HL-60 (cell line): ENCODE measurements at regions not wholly inside any gene's neighbourhood (a gene's known extent, or its start where the extent isn't known, plus 50 kb on each side); places are given as distances from the start of the nearest gene placed in this dataset.

Experiments
- DNase-seq, 2 experiments: peaks; one replicate each; pipeline ENCODE4 v3.0.0-alpha.2; 2010 to 2020; ENCODE audit warnings: low read depth in 1 of 2, low spot score in 1 of 2
- H3K27ac ChIP-seq: fragments of 250-450 bp; sonication (Bioruptor Pico); replicated peaks from 2 replicates; pipeline ENCODE4 v1.5.1; 2020; ENCODE audit warnings: mild to moderate bottlenecking, moderate library complexity
- H3K27me3 ChIP-seq: fragments of 250-450 bp; sonication (Bioruptor Pico); 2 replicates; pipeline ENCODE4 v1.5.1; 2021; ENCODE audit warnings: mild to moderate bottlenecking, moderate library complexity; ENCODE audit not compliant: insufficient read depth, poor library complexity, severe bottlenecking
- H3K4me3 ChIP-seq: replicated peaks from 2 replicates; pipeline ENCODE4 v1.5.1; 2011; ENCODE audit warnings: mild to moderate bottlenecking, control low read depth, low read length; ENCODE audit not compliant: insufficient read depth
- GABPA ChIP-seq: IDR thresholded peaks from 2 replicates; pipeline ENCODE4 v1.6.1; 2012; ENCODE audit warnings: low read depth
- POLR2AphosphoS5 ChIP-seq: IDR thresholded peaks from 2 replicates; pipeline ENCODE4 v1.6.1; 2012; ENCODE audit warnings: low read depth
- SPI1 ChIP-seq: IDR thresholded peaks from 2 replicates; pipeline ENCODE4 v1.6.1; 2012; ENCODE audit warnings: low read depth, mild to moderate bottlenecking, borderline replicate concordance
- TF ChIP-seq, protein P1 (sequence below): IDR thresholded peaks from one replicate; pipeline ENCODE4 v1.5.1; 2011; ENCODE audit warnings: low read length, control low read depth, inconsistent platforms; ENCODE audit not compliant: insufficient read depth
- TF ChIP-seq, protein P2 (sequence below): IDR thresholded peaks from 2 replicates; pipeline ENCODE4 v1.6.1; 2012; ENCODE audit warnings: low read depth; ENCODE audit not compliant: insufficient replicate concordance

DNA sequence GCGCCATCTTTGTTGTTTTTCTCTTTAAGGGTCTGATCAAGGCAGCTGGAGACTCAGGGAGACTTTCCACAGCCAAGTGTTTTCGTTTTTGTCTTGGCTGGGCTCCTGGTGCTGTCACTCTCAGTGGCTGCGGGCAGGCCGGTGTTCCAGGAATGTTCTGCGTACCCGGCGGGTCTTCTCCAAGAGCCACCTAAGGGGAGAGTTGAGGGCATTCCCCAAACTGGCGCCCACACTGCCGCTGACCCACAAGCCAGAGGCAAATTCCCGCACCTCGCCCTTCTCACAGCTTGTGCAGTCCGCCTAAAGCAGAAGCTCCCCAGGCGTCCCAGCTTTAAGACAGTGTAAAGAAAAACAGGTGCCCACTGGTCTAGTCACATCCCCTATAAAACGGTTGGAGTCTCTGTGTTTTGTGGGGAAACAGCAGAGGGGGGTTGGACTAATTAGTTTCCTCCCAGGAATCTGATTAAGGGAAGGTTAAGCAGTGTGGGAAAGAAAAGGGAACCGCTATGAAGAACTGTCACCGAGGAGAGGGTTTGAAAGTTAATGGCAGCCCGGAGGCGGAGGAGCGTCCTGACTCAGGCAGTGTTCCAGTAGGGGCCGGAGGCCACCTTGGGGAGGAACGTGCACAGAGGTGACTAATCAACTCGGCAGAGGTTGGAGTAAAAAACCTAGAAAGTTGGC is 224.5 kb downstream of the SLC4A3 start:
- Histone ChIP-seq H3K27me3 (no peaks in the 10 kb centered on the region), H3K27ac (no peak overlapping the region), H3K4me3 (no peak overlapping the region)
- TF ChIP-seq POLR2AphosphoS5: no peak
- TF ChIP-seq, protein P1, sequence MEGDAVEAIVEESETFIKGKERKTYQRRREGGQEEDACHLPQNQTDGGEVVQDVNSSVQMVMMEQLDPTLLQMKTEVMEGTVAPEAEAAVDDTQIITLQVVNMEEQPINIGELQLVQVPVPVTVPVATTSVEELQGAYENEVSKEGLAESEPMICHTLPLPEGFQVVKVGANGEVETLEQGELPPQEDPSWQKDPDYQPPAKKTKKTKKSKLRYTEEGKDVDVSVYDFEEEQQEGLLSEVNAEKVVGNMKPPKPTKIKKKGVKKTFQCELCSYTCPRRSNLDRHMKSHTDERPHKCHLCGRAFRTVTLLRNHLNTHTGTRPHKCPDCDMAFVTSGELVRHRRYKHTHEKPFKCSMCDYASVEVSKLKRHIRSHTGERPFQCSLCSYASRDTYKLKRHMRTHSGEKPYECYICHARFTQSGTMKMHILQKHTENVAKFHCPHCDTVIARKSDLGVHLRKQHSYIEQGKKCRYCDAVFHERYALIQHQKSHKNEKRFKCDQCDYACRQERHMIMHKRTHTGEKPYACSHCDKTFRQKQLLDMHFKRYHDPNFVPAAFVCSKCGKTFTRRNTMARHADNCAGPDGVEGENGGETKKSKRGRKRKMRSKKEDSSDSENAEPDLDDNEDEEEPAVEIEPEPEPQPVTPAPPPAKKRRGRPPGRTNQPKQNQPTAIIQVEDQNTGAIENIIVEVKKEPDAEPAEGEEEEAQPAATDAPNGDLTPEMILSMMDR: no peak
- DNase-seq: no peak

DNA sequence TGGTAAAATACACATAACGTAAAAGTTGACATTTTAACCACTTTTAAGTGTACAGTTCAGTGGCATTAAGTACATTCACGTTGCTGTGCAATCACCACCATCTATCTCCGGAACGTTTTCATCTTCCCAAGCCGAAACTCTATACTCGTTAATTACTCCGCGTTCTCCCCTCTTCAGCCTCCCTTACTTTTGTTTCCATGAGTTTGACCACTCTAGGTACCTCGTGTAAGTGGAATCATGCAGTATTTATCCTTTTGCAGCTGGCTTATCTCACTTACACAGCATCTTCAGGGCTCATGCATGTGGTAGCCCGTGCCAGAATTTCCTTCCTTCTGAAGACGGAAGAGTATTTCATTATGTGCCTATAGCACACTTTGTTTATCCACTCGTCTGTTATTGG is 225.2 kb downstream of the SLC4A3 start:
- Histone ChIP-seq H3K4me3 (no peak overlapping the region), H3K27me3 (no peaks in the 10 kb centered on the region), H3K27ac (no peak overlapping the region)
- TF ChIP-seq, protein P1: no peak
- TF ChIP-seq SPI1 (no peak), GABPA (no peak), POLR2AphosphoS5 (no peak)
- TF ChIP-seq, protein P2, sequence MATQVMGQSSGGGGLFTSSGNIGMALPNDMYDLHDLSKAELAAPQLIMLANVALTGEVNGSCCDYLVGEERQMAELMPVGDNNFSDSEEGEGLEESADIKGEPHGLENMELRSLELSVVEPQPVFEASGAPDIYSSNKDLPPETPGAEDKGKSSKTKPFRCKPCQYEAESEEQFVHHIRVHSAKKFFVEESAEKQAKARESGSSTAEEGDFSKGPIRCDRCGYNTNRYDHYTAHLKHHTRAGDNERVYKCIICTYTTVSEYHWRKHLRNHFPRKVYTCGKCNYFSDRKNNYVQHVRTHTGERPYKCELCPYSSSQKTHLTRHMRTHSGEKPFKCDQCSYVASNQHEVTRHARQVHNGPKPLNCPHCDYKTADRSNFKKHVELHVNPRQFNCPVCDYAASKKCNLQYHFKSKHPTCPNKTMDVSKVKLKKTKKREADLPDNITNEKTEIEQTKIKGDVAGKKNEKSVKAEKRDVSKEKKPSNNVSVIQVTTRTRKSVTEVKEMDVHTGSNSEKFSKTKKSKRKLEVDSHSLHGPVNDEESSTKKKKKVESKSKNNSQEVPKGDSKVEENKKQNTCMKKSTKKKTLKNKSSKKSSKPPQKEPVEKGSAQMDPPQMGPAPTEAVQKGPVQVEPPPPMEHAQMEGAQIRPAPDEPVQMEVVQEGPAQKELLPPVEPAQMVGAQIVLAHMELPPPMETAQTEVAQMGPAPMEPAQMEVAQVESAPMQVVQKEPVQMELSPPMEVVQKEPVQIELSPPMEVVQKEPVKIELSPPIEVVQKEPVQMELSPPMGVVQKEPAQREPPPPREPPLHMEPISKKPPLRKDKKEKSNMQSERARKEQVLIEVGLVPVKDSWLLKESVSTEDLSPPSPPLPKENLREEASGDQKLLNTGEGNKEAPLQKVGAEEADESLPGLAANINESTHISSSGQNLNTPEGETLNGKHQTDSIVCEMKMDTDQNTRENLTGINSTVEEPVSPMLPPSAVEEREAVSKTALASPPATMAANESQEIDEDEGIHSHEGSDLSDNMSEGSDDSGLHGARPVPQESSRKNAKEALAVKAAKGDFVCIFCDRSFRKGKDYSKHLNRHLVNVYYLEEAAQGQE: no peak
- no peak for DNase-seq

DNA sequence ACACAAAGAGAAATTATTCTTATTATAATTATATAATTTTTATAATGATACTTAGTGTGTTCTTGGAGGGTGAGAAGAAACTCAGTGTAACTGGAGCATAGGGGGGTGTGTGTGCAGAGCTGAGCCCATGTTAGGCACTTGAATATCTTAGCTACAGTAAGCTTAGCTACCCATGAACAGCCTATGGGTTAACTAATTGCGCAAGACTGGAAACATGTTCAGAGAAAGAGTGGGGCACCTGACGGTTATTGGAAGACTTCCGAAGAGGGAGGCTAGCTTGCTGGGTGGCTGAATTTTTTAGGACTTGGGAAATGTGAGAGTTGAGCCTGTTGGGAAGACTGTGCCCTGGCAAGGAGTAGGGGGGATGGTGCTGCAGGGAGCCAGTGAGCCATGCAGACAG is 229.2 kb downstream of the SLC4A3 start:
- no peaks in the 10 kb centered on the region for H3K27me3 ChIP-seq
- TF ChIP-seq, protein P2: no peak
- no peak for TF ChIP-seq SPI1
- TF ChIP-seq POLR2AphosphoS5: no peak
- no peak for TF ChIP-seq GABPA
- TF ChIP-seq, protein P1: no peak
- no peak overlapping the region for H3K4me3 ChIP-seq
- no peak overlapping the region for H3K27ac ChIP-seq
- no peak for DNase-seq

DNA sequence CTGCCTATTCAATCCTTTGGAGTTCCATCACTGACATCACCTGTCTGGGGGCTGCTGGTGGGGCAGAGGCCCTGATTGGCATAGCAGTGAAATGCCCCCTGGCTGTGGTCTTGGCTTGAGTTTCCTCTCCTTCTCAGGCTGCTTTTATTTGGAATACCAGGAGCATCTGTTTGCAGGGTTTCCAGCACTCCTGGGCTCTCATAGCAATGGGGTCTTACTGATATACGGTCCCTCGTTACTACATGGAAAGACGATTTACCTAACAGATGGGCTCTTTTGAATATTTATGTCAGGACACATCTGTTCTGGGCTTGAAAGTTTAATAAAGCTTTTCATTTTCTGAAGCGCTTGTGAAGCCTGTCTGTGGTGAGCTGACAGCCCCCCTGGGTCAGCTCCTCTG is 230.3 kb downstream of the SLC4A3 start:
- no peak for DNase-seq
- H3K27ac ChIP-seq: no peak overlapping the region
- no peak overlapping the region for H3K4me3 ChIP-seq
- TF ChIP-seq POLR2AphosphoS5 (no peak), GABPA (no peak), SPI1 (no peak)
- TF ChIP-seq, protein P1: no peak
- TF ChIP-seq, protein P2: no peak
- no peaks in the 10 kb centered on the region for H3K27me3 ChIP-seq
